Right ventricle myocardium inferior (tissue), 1 donor: ENCODE measurements at regions not wholly inside any gene's neighbourhood (a gene's known extent, or its start where the extent isn't known, plus 50 kb on each side); places are given as distances from the start of the nearest gene placed in this dataset.

Experiments
- ATAC-seq: fragments of 200-7000 bp; cut with Tn5 transposase; one replicate; pipeline ENCODE4 v1.9.1; 2020; ENCODE audit warnings: mild to moderate bottlenecking, moderate library complexity
- DNase-seq: peaks from one replicate; pipeline ENCODE4 v3.0.0; 2021; ENCODE audit errors: missing footprints
- intact Hi-C: fragments of 100-400 bp; cut with DNase I; formaldehyde crosslinking; loops from one replicate; pipeline ENCODE4 v1.11.0; 2022
- donor health status: DM: no; HTN: yes; CAD: no; lungs with severe emphysema.

DNA sequence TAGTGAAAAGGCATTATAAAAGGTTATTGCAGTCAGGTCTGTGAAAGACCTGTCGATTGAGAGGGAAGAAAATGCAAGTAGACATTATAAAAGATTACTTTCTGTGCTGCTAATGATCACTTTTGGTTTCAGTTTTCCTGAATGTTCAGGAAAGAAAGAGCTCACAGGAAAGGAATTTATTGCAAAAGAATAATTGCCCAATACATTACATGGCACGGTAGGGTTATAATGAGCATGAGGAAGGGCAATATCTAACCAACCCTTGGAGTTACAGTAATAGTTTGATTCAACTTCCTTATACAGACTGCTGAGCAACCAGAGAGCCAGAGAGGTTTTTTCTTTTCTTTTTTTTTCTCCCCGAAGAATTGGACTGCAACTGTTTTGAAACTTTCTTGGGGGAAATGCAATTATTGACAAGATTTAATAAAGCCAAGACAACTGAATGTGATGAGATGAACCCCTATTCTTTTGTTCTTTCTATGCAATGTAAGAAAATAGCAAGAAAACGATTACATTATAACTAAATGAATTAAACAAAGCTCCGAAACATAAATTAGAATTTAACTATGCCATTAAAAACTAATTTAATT lies 247.0 kb downstream of the C4orf33 start:
- ATAC-seq (peak; percentile 68), DNase-seq (no peak)
- intact Hi-C loops, result no loop called here

DNA sequence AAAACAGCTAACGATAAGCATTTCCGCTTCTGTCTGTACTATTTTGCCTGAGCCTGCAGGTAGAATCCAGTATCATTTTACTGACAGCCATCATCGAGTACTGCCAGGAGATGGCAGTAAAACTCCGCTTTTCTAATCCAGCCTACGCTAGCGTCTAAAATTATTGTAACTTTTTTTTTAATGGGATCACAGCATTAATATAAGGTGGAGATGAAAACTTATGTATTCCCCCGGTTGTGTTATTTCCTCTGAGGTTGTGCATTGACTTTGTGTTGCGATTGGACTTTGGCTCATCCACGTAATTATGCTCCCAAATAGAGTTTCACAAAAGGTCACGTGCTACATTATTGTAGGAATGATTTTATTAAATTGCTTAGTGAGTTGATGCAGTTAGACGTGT lies 248.1 kb downstream of the C4orf33 start:
- no peak for DNase-seq
- no peak for ATAC-seq
- intact Hi-C loops, result no loop called here

DNA sequence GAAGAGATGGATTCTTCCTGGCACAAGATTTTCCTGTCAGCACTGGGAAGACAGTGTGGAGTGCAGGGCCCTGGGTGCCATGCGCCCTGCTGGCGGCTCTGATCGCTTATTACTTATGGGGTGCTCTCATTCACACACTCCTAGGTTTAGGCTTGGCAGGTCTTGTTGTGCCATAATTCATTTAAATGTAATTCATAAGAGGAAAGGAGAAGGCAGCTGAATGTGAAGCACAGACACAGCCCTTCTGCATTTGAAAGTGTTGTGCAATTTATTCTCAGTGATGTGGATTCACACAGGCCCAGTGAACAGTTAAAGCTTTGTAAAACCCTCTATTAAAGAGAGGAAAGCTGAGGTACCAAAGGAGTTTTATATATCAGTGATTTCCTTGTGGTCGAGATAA lies 249.7 kb downstream of the C4orf33 start:
- intact Hi-C loops, result no loop called here
- ATAC-seq (no peak), DNase-seq (no peak)

DNA sequence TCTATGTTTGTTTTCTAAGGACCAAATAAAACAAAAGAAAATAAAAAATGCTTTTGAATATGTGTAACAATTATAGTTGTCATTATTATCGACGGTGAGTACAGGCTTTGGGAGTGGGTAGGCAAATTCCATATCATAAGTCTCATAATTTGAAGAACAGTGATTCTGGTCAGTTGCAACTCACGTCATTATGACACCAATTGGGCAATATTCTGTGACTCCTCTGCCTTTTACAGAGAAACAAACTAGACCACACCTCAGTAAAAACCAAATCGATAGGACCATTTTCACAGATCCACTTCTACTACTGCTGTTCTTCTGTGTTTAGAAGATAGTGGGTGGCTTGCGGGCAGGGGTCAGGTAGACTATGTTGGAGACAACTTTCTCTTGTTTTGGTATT lies 250.1 kb downstream of the C4orf33 start:
- ATAC-seq (no peak), DNase-seq (no peak)
- intact Hi-C loops, result no loop called here

DNA sequence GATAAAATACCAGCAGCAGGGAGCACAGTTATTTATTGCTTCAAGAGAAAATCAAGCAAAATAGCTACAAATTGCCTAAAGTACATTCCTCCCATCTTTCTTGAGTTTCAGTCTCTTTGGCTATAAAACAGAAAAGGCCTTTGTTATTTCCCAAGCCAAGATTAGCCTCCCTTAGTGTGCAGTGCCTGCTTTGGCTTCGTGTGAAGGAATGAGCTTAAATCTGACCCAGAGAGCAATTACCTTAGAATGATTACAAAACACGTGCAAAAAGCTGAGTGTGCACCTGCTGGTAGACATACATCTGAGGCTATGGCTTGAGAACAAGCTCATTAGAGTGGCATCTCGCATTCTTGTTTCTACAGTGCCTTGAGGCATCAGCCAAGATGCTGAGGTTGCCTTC lies 250.8 kb downstream of the C4orf33 start:
- no peak for DNase-seq
- intact Hi-C loops, result no loop called here
- ATAC-seq, result no peak

DNA sequence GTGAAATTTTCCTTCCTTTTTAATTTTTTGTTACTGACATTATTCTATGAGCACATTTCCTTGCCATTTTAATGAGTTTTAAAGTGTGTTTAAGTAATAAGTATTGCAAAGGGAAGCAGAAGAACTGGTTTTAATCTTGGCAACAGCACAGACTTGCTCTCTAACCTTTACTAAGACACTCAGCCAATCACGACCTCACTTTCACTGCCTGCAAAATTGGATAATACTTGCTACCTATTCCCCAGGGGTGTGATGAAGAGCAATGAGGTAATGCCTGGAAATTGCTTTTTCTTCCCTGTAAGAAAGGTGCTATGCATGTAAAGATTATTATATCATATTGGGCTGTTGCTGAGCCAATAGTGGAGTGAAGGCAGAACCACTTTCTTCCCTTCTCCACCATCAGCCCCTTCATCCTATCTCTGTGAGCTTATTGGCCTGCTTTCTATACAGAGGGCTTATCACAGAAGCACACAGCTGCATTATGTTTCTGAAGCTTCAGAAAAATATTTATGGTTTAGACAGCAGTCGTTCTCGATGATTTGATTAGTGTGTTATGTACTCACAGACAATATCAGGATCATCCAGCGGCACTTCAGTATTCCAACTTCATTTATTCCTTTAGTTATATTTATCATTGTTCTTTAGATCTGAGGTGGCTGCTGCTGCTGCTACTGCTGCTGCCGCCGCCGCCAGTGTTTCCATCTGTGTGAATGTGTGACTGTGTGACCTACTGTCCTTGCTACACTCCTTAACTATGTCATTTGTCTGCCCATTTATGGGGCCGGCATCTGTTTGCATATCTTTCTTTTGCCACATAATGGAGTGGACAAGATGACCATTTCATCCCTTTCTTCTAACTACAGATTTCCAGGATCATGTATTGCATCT lies 255.1 kb downstream of the C4orf33 start:
- ATAC-seq, result no peak
- no peak for DNase-seq
- intact Hi-C loops, result no loop called here

DNA sequence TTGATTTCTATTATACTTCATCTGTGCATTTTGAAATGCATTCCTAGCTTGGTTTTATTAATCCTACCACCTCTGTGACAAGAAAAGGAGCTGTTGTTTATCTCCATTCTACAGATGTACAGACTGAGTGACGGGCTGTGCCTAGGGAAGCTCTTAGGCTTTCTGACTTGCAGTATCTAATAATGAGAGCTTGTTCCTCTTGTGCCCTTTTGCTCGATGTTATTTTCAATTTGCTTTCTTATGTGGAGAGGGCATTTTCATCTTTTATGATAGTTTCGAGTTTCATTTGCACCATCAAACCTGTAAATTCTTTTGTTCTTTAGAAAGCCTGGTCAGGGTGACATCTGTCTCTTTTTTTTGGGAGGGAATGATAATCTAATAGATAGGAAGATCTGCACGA lies 256.5 kb downstream of the C4orf33 start:
- no peak for ATAC-seq
- DNase-seq, result no peak
- intact Hi-C loops, result no loop called here

DNA sequence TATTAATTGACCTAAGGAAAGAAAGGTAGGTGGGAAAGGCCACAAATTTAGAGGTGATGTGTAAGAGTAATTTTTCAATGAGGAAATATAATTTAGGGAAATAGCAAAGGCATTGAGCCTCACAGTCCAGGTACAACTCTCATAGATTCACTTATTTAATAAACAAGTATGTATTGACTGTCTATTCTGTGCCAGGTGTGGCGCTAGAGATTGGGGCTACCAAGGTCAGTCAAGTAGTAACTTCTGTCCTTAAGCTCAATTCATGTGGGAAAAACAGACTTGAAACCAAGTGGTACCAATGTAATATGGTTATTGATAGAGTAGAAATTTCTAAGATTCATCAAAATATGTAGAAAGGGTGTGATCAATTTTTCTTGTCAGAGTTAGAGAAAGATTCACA lies 257.5 kb downstream of the C4orf33 start:
- ATAC-seq (no peak), DNase-seq (no peak)
- intact Hi-C loops, result no loop called here

DNA sequence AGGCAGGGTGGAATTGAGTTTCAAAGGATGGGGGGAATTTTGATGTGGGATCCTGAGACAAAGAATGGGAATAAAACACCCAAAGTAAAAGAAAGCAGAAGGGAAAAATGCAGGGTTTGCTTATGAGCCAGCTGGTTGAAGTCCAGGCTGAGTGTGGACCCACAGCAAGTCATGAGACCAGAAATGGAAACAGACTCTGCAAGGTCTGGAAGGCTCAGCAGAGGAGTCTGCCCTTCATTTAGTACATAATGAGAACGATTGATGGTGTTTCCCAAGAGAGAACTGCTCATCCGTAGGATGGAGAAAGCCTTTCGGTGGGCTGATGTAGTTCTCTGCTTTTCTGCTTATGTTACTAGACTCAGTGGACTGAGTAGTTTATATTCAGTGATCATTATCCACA lies 259.1 kb downstream of the C4orf33 start:
- intact Hi-C loops, result no loop called here
- no peak for DNase-seq
- ATAC-seq, result peak; percentile 36

DNA sequence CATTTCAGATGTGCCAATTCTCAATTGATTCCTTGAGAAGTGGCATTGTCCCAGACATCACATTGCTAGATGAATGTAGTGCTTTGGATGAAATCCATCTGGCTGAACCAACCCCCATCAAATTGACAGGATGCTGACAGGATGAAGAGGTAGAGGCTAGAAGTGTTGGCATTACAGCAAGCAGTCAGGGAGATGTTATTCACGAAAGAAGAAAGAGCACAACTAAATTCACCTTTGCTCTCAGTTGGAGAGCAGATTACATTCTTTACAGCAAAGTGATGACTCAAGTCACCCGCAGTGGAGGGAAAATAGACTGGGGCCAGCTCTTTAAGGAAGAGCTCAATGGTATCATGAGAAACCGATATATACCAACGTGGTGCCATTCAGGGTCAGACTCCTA lies 259.6 kb downstream of the C4orf33 start:
- intact Hi-C loops, result no loop called here
- DNase-seq (no peak), ATAC-seq (peak; percentile 91)

DNA sequence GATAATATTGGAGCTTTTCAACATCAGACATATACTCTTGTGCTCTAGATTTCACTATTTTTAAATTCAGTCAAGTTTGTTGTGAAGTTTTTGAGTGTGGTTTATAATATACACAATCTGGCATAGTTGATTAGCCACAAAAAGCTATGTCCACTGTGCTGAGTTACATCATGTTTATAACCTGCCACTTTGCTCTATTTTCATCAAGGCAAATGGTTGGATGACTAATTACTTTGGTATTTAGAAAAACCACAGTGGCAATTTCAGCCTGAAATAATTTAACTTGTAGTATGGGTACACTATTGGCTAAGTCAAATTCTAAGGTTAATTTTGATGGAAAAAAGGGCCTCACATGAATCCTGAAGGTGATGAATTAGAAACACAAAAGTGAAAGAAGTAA lies 262.6 kb downstream of the C4orf33 start:
- DNase-seq (no peak), ATAC-seq (no peak)
- intact Hi-C loops, result no loop called here

DNA sequence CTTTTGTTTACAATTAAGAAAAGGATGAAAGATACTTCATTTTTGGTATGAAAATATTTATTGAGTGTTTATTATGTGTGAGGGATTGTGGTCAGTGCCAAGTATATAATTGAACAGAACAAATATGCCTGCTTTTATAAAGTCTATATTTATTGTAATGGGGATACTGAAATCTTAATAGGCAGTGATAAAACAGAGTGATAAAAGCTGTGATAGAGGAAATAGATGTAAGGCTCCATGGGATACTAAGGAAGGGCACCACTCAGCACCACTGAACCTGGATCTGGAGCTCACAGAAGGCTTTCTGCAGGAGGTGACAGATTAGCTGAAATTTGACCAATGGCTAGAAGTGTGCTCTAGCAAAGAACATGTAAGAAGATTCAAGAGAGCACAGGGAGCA lies 263.5 kb downstream of the C4orf33 start:
- DNase-seq, result no peak
- intact Hi-C loops, result no loop called here

DNA sequence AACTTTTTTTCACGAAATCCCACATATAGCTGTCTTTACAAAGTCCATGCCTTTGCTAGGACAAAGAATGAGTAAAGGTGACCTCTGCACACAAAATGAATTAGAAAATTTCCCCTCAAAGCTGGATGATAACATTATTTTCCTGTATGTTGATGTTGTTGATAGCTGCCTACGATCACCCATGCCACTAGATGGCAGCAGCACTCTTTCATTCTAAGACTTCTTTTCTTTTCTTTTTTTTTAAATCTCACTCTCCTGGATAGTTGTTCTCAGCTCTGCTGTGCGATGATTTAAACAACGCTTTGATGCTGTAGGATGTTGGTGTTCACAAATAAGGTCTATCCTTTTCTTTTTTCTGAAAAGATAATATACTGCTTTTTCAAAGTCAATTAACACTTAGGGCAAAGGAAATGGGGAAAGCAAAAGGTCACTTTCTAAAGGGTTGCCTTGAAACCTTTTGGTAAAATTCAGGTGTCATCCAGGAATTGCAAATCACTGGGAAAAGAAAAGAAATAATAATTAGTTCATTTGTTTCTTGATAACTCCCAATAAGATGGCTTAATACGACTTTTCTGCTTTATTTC lies 266.8 kb downstream of the C4orf33 start:
- peak; percentile 50 for ATAC-seq
- DNase-seq, result no peak
- intact Hi-C loops, result loop anchor here (2.0 kb wide), 1 partner anchor 278 kb away; no protein-coding TSS in a partner anchor

More for the DNA sequence above, 263.5 kb downstream of the C4orf33 start:
- no peak for ATAC-seq

DNA sequence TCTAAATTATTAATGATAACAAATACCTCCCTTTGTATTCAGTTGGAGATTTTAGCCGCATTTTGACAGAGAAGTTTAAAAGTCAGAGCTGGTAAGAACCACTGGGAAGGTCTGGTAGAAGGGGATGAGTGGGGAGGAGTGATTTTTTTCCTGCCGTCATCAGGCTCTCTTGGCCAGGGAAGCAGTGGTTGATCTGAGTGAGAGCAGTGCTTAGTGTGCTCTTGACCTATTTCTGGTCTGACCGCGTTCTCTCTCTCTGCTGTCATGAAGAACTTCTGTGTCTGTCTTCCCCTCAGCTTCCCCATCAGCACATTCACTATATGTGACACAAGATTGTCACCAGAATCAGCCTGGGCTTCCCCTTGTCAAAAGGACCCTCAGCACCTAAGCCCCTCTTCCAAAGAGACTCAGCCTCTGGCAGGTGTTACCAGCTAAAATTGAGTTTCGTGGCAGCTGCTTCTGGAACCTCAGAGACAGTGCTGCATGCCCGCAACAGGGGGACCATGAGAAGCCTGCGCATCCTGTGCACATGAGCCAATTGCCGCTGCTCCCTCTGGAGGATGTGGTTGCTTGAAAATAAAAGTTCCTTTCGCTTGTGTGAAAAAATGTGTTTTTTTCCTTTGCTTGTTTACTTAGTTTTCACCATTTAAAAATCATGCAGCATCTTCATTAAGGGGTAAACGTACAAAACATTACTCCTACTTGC lies 268.9 kb downstream of the C4orf33 start:
- peak; percentile 63 for ATAC-seq
- intact Hi-C loops, result no loop called here
- peak; percentile 59 for DNase-seq

DNA sequence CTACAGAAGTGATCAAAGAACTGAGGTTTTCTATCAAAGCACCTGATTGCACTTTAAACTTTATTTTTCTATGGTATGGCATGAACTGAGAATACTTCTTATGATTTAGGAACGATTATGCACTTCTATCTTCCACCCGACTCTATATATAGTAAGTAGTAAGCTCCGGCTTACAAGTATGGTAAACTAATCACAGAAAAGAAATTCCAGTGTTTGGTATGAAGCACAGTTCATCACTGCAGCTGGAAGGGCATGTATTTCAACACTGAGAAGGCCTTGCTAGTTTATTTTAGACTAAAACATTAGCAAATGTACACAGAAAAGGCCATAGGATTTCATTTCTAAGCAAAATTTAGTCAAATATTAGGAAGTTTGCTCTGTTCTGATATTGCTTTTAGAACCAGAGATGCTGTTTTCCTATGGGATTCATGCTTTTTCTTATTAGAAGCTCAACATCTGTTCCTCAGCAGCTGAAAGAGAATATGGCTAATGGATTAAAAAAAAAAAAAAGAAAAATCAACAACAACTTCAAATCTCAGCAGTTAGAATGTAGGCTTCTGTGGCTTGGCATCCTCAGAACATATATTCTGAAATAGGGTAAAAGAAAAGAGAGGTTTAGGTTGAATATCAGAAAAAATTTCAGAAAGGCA lies 273.5 kb downstream of the C4orf33 start:
- DNase-seq, result no peak
- no peak for ATAC-seq
- intact Hi-C loops, result no loop called here

DNA sequence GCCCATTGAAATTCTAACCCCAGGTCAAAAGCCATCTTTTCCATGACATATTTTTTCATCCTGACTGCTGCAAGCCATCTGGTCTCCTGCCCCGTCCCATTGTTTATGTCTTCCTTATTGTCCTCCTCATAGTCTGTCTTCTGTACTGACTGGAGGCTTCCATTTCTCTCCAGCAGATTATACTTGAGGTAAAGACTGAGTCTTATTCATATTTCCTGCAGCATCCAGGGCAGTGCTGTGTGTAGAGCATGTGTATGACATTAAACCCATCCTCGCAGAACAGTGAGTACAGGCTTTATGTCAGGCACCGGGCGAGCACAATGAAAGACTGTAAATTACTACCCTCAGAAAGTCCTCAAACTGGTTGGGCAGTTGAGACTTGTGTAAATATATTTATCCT lies 275.1 kb downstream of the C4orf33 start:
- DNase-seq, result no peak
- intact Hi-C loops, result no loop called here
- ATAC-seq, result no peak

DNA sequence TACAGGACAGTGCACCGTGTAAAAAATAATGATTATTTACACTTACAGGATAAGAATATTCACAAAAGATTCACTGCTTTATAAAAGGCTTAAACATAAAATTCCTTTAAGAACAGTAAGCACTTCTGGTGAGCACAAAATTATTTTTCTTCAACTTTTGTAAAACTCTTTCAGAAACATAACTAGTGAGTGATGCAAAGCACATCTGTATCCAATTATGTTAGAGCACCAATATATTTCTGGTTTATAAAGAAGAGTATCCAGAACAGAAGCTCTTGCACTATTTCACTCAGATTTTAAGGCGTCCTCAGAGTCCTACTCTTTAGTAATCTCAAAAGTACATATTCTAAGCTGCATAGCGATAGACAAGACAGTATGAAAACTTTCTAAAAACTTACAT lies 276.0 kb downstream of the C4orf33 start:
- ATAC-seq (no peak), DNase-seq (no peak)
- intact Hi-C loops, result no loop called here

DNA sequence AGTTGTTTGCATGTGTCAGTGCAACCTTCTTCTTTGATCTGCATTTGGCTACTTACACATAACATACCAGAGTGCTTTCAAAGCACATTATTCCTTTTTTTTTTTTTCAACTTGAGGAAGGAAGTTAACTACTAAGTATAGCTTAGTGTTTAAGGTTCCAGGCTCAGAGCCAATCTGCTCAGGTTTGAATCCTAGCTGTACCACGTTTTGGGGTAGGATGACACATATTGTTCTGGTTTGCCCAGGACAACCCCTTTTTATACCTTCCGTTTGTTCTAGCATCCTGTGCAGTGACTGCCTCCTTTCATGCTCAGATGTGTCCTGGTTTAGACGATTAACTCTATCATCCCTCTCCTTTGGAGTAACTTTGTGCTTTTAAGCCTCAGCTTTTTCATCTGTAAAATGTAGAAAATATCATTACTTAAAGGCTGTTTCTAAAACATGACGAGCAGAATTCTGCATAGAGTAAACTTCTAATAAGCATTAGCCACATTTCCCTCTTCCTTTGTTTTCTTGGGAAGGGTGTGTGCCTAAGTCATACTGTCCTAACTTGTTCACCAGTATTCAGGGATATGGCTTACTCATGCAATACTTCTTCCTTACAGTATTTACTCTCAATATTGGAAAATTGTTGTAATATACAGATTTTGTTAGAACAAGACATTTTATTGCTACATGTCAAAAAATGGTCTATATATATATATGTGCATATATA lies 281.3 kb downstream of the C4orf33 start:
- intact Hi-C loops, result no loop called here
- no peak for ATAC-seq
- no peak for DNase-seq

DNA sequence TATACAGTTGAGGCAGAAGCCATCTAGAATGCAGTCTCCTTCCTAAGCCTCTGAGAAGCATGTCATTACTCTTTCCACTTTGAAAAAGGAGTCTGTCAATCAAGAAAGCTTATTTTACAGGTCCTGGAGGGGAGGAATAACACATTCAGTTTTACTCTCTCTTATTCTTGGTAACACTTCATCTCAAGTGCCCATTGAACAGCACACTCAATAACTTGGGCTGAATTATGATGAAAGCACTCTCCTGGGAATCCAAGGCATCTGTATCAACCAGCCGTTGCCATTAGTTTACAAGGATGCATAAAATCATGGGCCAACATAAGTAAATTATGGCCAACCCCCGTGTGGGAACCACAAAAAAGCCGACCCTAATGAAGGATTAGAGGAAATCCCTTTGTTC lies 282.4 kb downstream of the C4orf33 start:
- ATAC-seq (no peak), DNase-seq (no peak)
- intact Hi-C loops, result no loop called here
